ENCODE measurements at regions not wholly inside any gene's neighbourhood (a gene's known extent, or its start where the extent isn't known, plus 50 kb on each side); places are given as distances from the start of the nearest gene placed in this dataset.

DNA sequence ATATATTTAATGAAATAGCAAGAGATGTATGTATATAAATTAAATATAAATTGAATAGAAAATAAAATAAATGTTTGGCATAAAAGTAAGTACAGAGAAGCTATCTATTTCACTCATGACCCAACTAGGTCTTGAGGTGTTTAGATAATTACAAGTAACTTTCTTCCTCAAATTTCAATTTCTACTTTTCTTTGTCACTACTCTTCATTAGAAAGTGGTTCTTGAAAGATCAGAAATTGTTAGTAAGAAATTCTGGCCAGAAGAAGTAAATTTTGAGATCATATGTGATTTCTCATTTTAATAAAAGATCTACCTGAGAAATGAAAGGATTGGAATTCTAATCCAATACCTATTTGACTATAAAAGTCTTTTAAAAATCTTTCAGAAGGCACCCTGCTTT is 126.9 kb downstream of the BTC start:
- TF ChIP-seq, protein P1, sequence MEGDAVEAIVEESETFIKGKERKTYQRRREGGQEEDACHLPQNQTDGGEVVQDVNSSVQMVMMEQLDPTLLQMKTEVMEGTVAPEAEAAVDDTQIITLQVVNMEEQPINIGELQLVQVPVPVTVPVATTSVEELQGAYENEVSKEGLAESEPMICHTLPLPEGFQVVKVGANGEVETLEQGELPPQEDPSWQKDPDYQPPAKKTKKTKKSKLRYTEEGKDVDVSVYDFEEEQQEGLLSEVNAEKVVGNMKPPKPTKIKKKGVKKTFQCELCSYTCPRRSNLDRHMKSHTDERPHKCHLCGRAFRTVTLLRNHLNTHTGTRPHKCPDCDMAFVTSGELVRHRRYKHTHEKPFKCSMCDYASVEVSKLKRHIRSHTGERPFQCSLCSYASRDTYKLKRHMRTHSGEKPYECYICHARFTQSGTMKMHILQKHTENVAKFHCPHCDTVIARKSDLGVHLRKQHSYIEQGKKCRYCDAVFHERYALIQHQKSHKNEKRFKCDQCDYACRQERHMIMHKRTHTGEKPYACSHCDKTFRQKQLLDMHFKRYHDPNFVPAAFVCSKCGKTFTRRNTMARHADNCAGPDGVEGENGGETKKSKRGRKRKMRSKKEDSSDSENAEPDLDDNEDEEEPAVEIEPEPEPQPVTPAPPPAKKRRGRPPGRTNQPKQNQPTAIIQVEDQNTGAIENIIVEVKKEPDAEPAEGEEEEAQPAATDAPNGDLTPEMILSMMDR (conservative IDR thresholded peaks at IDR 0.05; ENCODE audit: low read length), result no peak
- H3K4me3 ChIP-seq (ENCODE audit: low read length), result no peak overlapping the region
- no peak for DNase-seq (ENCODE audit: low read depth)

DNA sequence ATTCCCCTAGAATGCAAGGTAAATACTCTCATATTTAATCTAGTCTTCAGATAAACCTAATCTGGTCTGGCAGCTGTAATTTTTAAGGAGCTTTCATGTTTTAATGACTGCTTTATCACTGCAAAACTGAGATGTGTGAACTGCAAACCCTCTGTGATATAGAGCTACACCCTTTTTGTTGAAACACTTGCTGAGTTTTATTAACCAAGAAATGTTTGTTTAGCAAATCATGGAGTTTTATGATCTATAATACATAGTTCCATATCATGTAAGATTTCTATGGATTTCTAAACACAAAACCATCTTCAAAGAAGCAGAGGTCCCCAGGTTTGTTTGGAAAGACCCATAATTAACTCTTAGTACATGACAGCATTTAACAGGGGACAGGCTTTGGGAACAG is 126.4 kb downstream of the BTC start:
- H3K4me3 ChIP-seq (ENCODE audit: low read length), result no peak overlapping the region
- DNase-seq (ENCODE audit: low read depth), result no peak
- TF ChIP-seq, protein P1 (conservative IDR thresholded peaks at IDR 0.05; ENCODE audit: low read length), result no peak

DNA sequence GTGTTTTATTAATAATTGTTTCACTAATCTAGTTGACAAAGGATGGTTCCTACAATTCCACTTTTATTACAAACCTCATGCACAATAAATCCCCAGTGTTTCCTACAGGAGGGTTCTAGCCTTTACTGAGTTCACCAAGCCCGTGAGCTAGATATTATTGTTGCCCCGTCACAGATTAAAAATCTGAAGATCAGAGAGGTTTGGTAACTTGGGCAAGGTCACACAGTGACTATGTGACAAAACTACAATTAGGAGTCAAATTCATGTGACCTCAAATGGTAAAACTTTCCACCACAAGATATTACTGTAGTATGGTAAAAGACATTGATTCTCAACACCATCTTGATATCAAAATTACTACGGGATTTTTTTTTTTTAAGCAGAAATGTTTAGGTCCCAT is 124.6 kb downstream of the BTC start:
- H3K4me3 ChIP-seq (ENCODE audit: low read length), result no peak overlapping the region
- TF ChIP-seq, protein P1 (conservative IDR thresholded peaks at IDR 0.05; ENCODE audit: low read length), result no peak
- DNase-seq (ENCODE audit: low read depth), result no peak

DNA sequence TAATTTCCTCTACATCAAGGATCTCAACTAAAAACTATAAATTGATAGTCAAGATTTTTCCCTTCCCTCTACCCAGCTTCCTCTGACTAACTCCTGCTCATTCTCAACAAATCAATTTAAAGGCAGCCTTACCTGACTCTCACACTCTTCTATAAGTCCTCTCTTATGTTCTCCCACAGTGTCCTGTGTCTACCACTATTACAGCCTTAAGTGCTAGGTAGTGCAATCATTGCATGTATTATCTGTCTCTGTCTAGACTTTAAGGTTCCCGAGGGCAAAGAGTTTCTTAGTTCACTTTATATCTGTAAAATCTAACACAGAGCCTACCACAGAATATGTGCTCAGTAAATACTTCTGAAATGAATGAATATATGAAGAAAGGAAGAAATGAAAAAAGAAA is 123.7 kb downstream of the BTC start:
- H3K4me3 ChIP-seq (ENCODE audit: low read length), result no peak overlapping the region
- DNase-seq (ENCODE audit: low read depth), result no peak
- TF ChIP-seq, protein P1 (conservative IDR thresholded peaks at IDR 0.05; ENCODE audit: low read length), result no peak

DNA sequence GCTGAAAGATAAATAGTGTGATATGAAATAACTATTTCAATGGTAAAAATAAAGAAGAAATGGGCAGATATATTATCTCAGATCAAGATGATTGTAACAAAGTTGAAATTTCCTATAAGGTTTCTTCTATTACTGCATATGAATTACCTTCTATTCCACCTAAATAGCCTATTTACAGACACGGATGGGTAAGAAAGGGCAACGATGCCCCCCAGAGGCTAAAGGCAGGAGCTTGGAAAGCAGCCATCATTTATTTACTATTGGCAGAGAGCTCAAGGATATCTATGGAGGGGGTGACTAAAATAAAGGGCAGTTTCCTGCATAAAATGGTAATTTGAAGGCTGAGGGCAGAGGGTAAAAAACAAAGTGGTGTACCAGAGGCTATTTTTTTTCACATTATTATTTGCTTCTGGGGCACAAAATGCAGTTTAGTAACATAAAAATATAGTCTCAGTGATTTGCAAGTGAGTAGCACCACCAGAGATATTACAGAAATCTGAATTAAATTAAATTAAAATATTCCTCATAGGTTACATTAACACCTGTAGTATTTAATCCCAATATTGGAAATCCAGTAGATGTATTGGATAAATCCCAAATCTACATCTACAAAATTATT is 123.1 kb downstream of the BTC start:
- no peak overlapping the region for H3K4me3 ChIP-seq (ENCODE audit: low read length)
- TF ChIP-seq, protein P1 (conservative IDR thresholded peaks at IDR 0.05; ENCODE audit: low read length), result peak; percentile 62
- DNase-seq (ENCODE audit: low read depth), result peak; percentile 55

DNA sequence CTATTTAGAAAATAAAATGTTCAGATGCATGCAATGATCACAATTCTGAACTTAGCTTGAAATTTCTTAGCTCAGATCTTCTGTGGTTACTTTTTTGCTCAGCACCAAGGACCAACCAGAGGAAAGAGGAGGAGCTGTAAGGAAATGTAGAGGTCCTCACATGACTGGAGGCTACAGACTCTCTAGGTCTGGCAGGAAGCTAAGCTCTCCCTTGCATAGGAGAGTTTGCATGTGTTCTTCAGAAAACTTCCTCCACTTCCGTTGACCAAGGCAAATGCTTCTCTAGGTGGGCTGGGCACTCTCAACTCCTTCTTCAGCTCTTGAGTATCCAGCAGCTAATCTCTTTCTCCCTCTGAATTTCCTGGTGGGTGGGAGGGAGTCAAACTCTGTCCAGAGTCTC is 119.6 kb downstream of the BTC start:
- TF ChIP-seq, protein P1 (conservative IDR thresholded peaks at IDR 0.05; ENCODE audit: low read length), result no peak
- no peak overlapping the region for H3K4me3 ChIP-seq (ENCODE audit: low read length)
- DNase-seq (ENCODE audit: low read depth), result no peak

DNA sequence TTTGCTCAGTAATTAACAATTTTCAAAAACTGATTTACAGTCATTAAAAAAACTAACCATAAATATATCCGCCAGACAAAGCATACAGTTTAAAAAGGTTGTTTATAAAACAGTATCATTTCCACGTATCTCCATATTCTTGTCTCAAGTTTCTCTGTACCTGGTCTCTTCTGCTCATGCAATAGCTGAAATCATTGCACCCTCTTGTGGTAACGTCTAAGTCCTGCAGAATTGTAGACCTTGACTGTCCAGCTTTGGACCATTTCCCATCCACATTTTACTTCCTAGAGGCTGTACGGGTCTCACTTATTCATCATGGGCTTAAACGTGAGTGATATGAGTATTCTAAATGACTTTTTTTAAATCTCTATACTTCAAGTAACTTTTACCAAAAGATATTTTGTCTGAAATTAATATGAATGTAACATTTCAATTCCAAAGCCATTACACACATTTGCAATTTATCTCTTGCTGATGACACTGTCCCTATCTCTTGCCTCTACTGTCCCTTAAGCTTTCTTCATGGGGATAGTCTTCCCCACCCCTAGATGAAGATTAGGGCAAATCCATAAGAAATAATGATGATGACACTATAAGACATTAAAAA is 118.5 kb downstream of the BTC start:
- H3K4me3 ChIP-seq (ENCODE audit: low read length), result no peak overlapping the region
- DNase-seq (ENCODE audit: low read depth), result peak; percentile 66
- TF ChIP-seq, protein P1 (conservative IDR thresholded peaks at IDR 0.05; ENCODE audit: low read length), result peak; percentile 96
